ENCODE measurements at regions not wholly inside any gene's neighbourhood (a gene's known extent, or its start where the extent isn't known, plus 50 kb on each side); places are given as distances from the start of the nearest gene placed in this dataset.

DNA sequence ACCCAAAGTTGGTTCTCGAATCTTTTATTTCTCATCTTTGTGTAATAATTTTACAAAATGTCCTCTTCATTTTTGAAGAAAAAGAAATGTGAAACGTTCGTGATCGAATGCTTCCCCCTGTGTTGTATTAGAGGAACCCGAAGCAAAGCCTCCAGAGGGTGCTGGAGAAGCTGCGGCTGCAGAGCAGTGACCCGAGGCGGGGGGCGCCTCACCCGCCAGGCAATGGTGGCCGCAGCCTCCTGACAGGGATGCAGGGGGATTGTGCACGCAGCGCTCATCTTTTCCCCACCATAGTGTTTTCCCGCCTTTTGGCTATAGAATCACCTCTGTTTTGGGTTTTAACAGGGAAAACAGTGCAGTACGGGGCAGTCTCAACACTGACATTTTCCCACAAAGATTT, 307.5 kb upstream of the ANKRD30A start:
- DNase-seq (ENCODE audit: low spot score) = no peak
- in situ Hi-C loops (cut with MboI; ENCODE audit: low sequenced_read_pairs, unreplicated experiment) = no loop called here
- TF ChIP-seq, protein P1, sequence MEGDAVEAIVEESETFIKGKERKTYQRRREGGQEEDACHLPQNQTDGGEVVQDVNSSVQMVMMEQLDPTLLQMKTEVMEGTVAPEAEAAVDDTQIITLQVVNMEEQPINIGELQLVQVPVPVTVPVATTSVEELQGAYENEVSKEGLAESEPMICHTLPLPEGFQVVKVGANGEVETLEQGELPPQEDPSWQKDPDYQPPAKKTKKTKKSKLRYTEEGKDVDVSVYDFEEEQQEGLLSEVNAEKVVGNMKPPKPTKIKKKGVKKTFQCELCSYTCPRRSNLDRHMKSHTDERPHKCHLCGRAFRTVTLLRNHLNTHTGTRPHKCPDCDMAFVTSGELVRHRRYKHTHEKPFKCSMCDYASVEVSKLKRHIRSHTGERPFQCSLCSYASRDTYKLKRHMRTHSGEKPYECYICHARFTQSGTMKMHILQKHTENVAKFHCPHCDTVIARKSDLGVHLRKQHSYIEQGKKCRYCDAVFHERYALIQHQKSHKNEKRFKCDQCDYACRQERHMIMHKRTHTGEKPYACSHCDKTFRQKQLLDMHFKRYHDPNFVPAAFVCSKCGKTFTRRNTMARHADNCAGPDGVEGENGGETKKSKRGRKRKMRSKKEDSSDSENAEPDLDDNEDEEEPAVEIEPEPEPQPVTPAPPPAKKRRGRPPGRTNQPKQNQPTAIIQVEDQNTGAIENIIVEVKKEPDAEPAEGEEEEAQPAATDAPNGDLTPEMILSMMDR (IDR thresholded peaks at IDR 0.05; ENCODE audit: borderline replicate concordance, control extremely low read depth, extremely low read depth, insufficient read depth, missing control alignments) = no peak

DNA sequence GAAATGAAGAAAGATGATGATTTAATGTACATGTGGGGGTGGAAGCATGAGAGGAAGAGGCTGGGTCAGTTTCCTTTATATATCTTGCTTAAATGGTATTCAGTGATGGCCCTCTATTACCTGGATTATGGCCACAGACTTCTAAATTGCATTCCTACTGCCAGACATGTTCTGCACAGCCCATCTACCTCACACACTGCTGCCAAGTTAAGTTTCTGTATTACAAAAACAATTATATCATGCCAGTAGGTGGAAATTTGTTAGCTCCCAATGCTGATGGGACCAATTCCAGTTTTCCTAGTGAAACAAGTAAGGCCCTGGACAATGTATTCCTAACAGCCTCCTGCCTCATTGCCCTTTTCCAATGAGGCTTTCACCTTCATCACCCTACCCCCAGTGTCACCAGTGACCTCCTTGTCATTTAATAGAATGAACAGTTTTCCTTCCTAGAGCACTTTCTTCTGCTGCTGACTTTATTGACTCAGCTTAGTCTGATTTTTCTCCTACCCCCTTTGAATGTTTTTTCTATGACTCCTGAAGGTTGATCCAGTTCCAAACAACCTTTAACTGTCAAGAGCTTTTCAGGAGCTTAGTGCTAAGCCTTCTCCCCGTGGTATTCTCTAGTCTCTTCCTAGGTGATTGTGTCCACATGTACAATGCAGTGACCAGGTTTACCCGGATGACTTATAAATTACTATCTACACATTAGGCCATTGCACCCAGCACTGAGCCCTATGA, 316.6 kb upstream of the ANKRD30A start:
- in situ Hi-C loops (cut with MboI; ENCODE audit: low sequenced_read_pairs, unreplicated experiment) = no loop called here
- no peak for DNase-seq (ENCODE audit: low spot score)
- TF ChIP-seq, protein P1 (IDR thresholded peaks at IDR 0.05; ENCODE audit: borderline replicate concordance, control extremely low read depth, extremely low read depth, insufficient read depth, missing control alignments) = no peak

DNA sequence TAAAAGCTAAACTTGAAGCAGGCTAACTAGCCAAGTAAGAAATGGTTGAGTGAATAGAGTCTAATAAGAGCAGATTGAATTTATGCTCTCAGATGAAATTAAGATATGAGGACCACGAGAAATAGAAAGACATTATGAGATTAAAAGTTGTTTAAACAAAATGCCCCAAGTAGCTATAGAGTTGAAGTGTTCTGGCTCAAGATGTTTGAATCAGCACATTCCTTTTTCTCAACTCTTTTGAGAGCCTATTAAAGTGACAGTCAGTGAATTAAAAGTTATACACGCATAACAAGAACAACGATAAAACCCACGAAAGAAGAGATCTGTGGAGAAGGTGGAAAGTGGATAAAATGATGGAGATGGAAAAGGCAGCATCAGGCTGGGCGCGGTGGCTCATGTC, 322.2 kb upstream of the ANKRD30A start:
- TF ChIP-seq, protein P1 (IDR thresholded peaks at IDR 0.05; ENCODE audit: borderline replicate concordance, control extremely low read depth, extremely low read depth, insufficient read depth, missing control alignments) = no peak
- in situ Hi-C loops (cut with MboI; ENCODE audit: low sequenced_read_pairs, unreplicated experiment) = no loop called here
- no peak for DNase-seq (ENCODE audit: low spot score)

DNA sequence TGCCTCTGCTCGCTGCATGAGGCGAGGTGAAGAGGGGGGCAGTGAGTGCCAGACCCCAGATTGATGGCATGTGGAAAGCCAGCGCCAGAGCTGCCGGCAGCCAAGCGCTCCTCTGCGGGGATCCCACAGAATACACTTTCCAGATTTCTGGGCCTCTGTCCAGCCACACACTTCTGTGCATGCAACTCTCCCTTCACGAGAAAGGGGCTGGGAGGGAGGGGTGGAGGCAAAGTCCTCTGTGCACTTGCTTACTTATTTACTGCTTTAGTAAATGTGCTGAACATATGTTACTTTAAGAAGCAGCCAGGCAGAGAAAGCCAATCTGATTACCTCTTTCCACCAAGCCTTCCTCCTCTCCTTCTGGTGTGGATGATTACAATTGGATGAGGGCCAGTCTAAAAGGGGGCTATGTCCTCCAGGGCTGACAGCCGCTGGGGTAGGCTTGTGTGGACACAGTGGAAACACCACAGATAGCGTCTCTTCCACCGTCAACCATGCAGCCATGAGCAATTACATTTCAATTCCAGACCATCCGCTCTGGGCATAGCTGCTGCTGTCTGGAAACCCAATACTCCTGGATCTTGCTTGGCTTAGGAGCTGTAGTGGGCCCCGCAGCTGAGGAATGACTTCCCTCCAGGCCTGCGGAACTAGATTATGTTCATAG, 322.8 kb upstream of the ANKRD30A start:
- TF ChIP-seq, protein P1 (IDR thresholded peaks at IDR 0.05; ENCODE audit: borderline replicate concordance, control extremely low read depth, extremely low read depth, insufficient read depth, missing control alignments) = no peak
- no peak for DNase-seq (ENCODE audit: low spot score)
- in situ Hi-C loops (cut with MboI; ENCODE audit: low sequenced_read_pairs, unreplicated experiment) = no loop called here

DNA sequence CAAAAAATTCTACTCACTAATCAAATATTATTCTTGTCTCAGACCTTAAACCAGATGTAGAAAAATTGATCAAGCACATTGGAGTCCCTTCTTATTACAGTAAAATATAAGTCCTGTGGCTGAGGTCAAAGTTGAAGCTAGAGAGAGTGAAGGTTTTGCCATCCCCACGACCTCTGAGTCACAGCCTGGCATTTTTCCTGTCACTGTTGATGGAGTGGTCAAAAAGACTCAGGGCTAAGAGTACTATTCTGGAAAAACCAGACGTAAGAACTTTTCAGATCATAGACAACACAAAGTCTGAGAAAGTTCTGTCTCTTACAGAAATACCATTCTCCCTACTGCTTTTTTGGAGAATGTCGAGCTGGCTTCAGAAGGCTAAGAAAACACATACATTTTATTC, 323.7 kb upstream of the ANKRD30A start:
- in situ Hi-C loops (cut with MboI; ENCODE audit: low sequenced_read_pairs, unreplicated experiment) = no loop called here
- DNase-seq (ENCODE audit: low spot score) = no peak
- TF ChIP-seq, protein P1 (IDR thresholded peaks at IDR 0.05; ENCODE audit: borderline replicate concordance, control extremely low read depth, extremely low read depth, insufficient read depth, missing control alignments) = no peak

DNA sequence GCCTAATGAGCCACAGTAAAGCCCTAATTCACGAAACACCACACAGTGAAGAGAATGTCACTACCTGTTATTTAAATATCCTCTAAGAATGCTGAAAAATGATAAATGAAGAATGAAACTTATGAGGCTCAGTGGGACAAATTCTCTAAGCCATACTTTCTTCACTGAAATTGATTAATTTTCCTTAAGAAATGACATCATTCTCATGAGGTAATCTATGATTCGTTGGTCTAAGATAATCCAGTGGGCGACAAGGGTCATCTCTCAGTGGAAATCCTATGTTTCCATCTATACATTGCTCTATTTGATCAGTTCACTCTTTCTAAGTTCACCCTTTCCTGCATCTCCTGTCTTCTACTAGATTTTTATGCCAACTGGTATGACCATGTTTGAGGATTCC, 330.4 kb upstream of the ANKRD30A start:
- in situ Hi-C loops (cut with MboI; ENCODE audit: low sequenced_read_pairs, unreplicated experiment) = no loop called here
- no peak for DNase-seq (ENCODE audit: low spot score)
- TF ChIP-seq, protein P1 (IDR thresholded peaks at IDR 0.05; ENCODE audit: borderline replicate concordance, control extremely low read depth, extremely low read depth, insufficient read depth, missing control alignments) = no peak
